Karpas-422 (cell line): ENCODE measurements at regions not wholly inside any gene's neighbourhood (a gene's known extent, or its start where the extent isn't known, plus 50 kb on each side); places are given as distances from the start of the nearest gene placed in this dataset.
"Not testable (repeated sequence)": the region's sequence is repeated elsewhere in the genome, so short reads cannot be mapped to it uniquely, and the experiment has no call there.

Source experiments
- DNase-seq: peaks from one replicate; pipeline ENCODE4 v3.0.0-alpha.2; 2015
- H2AFZ ChIP-seq: fragments of 200-600 bp; sonication (generic); 2 replicates; pipeline ENCODE4 v1.6.1; 2014; ENCODE audit warnings: antibody characterized with exemption, low read length, mixed read lengths
- H3K27ac ChIP-seq: fragments of 200-600 bp; sonication (generic); 2 replicates; pipeline ENCODE4 v1.5.1; 2014; ENCODE audit warnings: mild to moderate bottlenecking, low read length, moderate library complexity
- H3K27me3 ChIP-seq: fragments of 200-600 bp; sonication (generic); 2 replicates; pipeline ENCODE4 v1.6.1; 2014; ENCODE audit warnings: low read length, mixed read lengths
- H3K36me3 ChIP-seq: fragments of 200-600 bp; sonication (generic); 2 replicates; pipeline ENCODE4 v1.6.1; 2014; ENCODE audit warnings: low read length, mixed read lengths; ENCODE audit not compliant: insufficient read depth
- H3K4me1 ChIP-seq: fragments of 200-600 bp; sonication (generic); 2 replicates; pipeline ENCODE4 v1.6.1; 2014; ENCODE audit warnings: mild to moderate bottlenecking, low read length, mixed read lengths
- H3K4me2 ChIP-seq: fragments of 200-600 bp; sonication (generic); 2 replicates; pipeline ENCODE4 v1.6.1; 2014; ENCODE audit warnings: low read length, low read depth, mild to moderate bottlenecking; ENCODE audit not compliant: poor library complexity, severe bottlenecking
- H3K4me3 ChIP-seq: fragments of 200-600 bp; sonication (generic); 2 replicates; pipeline ENCODE4 v1.5.1; 2014; ENCODE audit warnings: mild to moderate bottlenecking, antibody characterized with exemption, low read length, mixed read lengths
- H3K79me2 ChIP-seq: fragments of 200-600 bp; sonication (generic); 2 replicates; pipeline ENCODE4 v1.6.1; 2014; ENCODE audit warnings: mild to moderate bottlenecking, low read length, mixed read lengths
- H3K9ac ChIP-seq: fragments of 200-600 bp; sonication (generic); 2 replicates; pipeline ENCODE4 v1.6.0; 2014; ENCODE audit warnings: low read length
- H3K9me2 ChIP-seq: fragments of 200-600 bp; sonication (generic), shearing (Covaris generic); replicated peaks from 2 replicates; pipeline ENCODE4 v1.6.0; 2014; ENCODE audit warnings: mild to moderate bottlenecking, low read length, moderate library complexity; ENCODE audit not compliant: insufficient read depth
- H3K9me3 ChIP-seq: fragments of 300-700, 200-600 bp; sonication (generic); 2 replicates; pipeline ENCODE4 v1.6.1; 2014; ENCODE audit warnings: low read length, mixed read lengths
- H4K20me1 ChIP-seq: fragments of 200-600 bp; sonication (generic); 2 replicates; pipeline ENCODE4 v1.6.1; 2014; ENCODE audit warnings: mild to moderate bottlenecking, antibody characterized with exemption, low read length, low read depth; ENCODE audit not compliant: insufficient read depth

- no peaks in the 10 kb centered on the region for H3K27me3 ChIP-seq
- no peak for DNase-seq
- no peak overlapping the region for H3K4me2 ChIP-seq
- H2AFZ ChIP-seq = no peak overlapping the region
- no peak overlapping the region for H3K9ac ChIP-seq
- peaks cover 40% of the 10 kb centered on the region for H3K9me3 ChIP-seq
- H3K27ac ChIP-seq = no peak overlapping the region
- no peaks in the 10 kb centered on the region for H3K9me2 ChIP-seq
- H3K36me3 ChIP-seq = no peaks in the 10 kb centered on the region
- no peaks in the 10 kb centered on the region for H3K79me2 ChIP-seq
- H4K20me1 ChIP-seq = no peaks in the 10 kb centered on the region
- H3K4me1 ChIP-seq = no peaks in the 10 kb centered on the region
- no peak overlapping the region for H3K4me3 ChIP-seq
Measured at GRCh38 chr7:81870608-81871007, 100.8 kb upstream of the HGF start.

- H4K20me1 ChIP-seq = no peaks in the 10 kb centered on the region
- H3K4me3 ChIP-seq = no peak overlapping the region
- H3K4me2 ChIP-seq = no peak overlapping the region
- no peaks in the 10 kb centered on the region for H3K9me2 ChIP-seq
- no peak overlapping the region for H2AFZ ChIP-seq
- H3K36me3 ChIP-seq = no peaks in the 10 kb centered on the region
- H3K27me3 ChIP-seq = no peaks in the 10 kb centered on the region
- H3K9ac ChIP-seq = no peak overlapping the region
- H3K4me1 ChIP-seq = no peaks in the 10 kb centered on the region
- DNase-seq = no peak
- H3K9me3 ChIP-seq = peaks cover 45% of the 10 kb centered on the region
- H3K27ac ChIP-seq = no peak overlapping the region
- no peaks in the 10 kb centered on the region for H3K79me2 ChIP-seq
Measured at GRCh38 chr7:81869670-81870069, 99.8 kb upstream of the HGF start.

- Histone ChIP-seq H3K9me3 (peaks cover 56% of the 10 kb centered on the region), H3K9ac (no peak overlapping the region), H3K27me3 (no peaks in the 10 kb centered on the region), H3K4me3 (no peak overlapping the region), H4K20me1 (no peaks in the 10 kb centered on the region), H3K36me3 (no peaks in the 10 kb centered on the region), H3K4me1 (no peaks in the 10 kb centered on the region), H3K9me2 (no peaks in the 10 kb centered on the region), H2AFZ (no peak overlapping the region), H3K27ac (no peak overlapping the region), H3K4me2 (no peak overlapping the region), H3K79me2 (no peaks in the 10 kb centered on the region)
- no peak for DNase-seq
Measured at GRCh38 chr7:81865754-81866153, 95.9 kb upstream of the HGF start.

- H3K9me2 ChIP-seq = no peaks in the 10 kb centered on the region
- no peaks in the 10 kb centered on the region for H3K4me1 ChIP-seq
- H3K4me3 ChIP-seq = no peak overlapping the region
- no peak overlapping the region for H3K4me2 ChIP-seq
- H4K20me1 ChIP-seq = no peaks in the 10 kb centered on the region
- no peak overlapping the region for H3K9ac ChIP-seq
- no peaks in the 10 kb centered on the region for H3K36me3 ChIP-seq
- H3K79me2 ChIP-seq = no peaks in the 10 kb centered on the region
- no peak for DNase-seq
- no peak overlapping the region for H2AFZ ChIP-seq
- H3K27ac ChIP-seq = no peak overlapping the region
- H3K27me3 ChIP-seq = no peaks in the 10 kb centered on the region
- peaks cover 41% of the 10 kb centered on the region for H3K9me3 ChIP-seq
Measured at GRCh38 chr7:81859433-81859832, 89.6 kb upstream of the HGF start.

- not testable (repeated sequence) for H3K27ac ChIP-seq, H3K4me1 ChIP-seq, H4K20me1 ChIP-seq, H3K27me3 ChIP-seq, H3K4me2 ChIP-seq, H3K9ac ChIP-seq, H3K36me3 ChIP-seq, H2AFZ ChIP-seq, H3K9me2 ChIP-seq, H3K79me2 ChIP-seq, H3K4me3 ChIP-seq, DNase-seq
- peaks cover 36% of the 10 kb centered on the region for H3K9me3 ChIP-seq
Measured at GRCh38 chr7:81858820-81859219, 89.0 kb upstream of the HGF start.

- H3K4me2 ChIP-seq = no peak overlapping the region
- no peaks in the 10 kb centered on the region for H3K36me3 ChIP-seq
- no peaks in the 10 kb centered on the region for H4K20me1 ChIP-seq
- no peaks in the 10 kb centered on the region for H3K27me3 ChIP-seq
- H3K9me3 ChIP-seq = peaks cover 25% of the 10 kb centered on the region
- no peak overlapping the region for H3K9ac ChIP-seq
- no peak overlapping the region for H2AFZ ChIP-seq
- H3K9me2 ChIP-seq = no peaks in the 10 kb centered on the region
- no peak overlapping the region for H3K4me3 ChIP-seq
- DNase-seq = no peak
- H3K79me2 ChIP-seq = no peaks in the 10 kb centered on the region
- H3K4me1 ChIP-seq = no peaks in the 10 kb centered on the region
- no peak overlapping the region for H3K27ac ChIP-seq
Measured at GRCh38 chr7:81857385-81857784, 87.5 kb upstream of the HGF start.

- Histone ChIP-seq H3K9me3 (peaks cover 27% of the 10 kb centered on the region), H3K4me1 (no peaks in the 10 kb centered on the region), H4K20me1 (no peaks in the 10 kb centered on the region), H3K79me2 (no peaks in the 10 kb centered on the region), H3K27me3 (no peaks in the 10 kb centered on the region), H3K9me2 (no peaks in the 10 kb centered on the region), H3K4me3 (no peak overlapping the region), H2AFZ (no peak overlapping the region), H3K9ac (no peak overlapping the region), H3K27ac (no peak overlapping the region), H3K36me3 (no peaks in the 10 kb centered on the region), H3K4me2 (no peak overlapping the region)
- no peak for DNase-seq
Measured at GRCh38 chr7:81854518-81854917, 84.7 kb upstream of the HGF start.

GRCh38 chr7:81852701-81853100 is 82.9 kb upstream of the HGF start:
- H3K36me3 ChIP-seq = no peaks in the 10 kb centered on the region
- no peak overlapping the region for H3K4me2 ChIP-seq
- no peak overlapping the region for H3K4me3 ChIP-seq
- no peaks in the 10 kb centered on the region for H3K4me1 ChIP-seq
- DNase-seq = no peak
- no peak overlapping the region for H2AFZ ChIP-seq
- no peaks in the 10 kb centered on the region for H3K79me2 ChIP-seq
- H4K20me1 ChIP-seq = no peaks in the 10 kb centered on the region
- no peaks in the 10 kb centered on the region for H3K27me3 ChIP-seq
- H3K9me2 ChIP-seq = no peaks in the 10 kb centered on the region
- H3K9me3 ChIP-seq = peaks cover 19% of the 10 kb centered on the region; the same call in 1 of the 2 replicates
- no peak overlapping the region for H3K9ac ChIP-seq
- no peak overlapping the region for H3K27ac ChIP-seq

- Histone ChIP-seq H3K4me3 (no peak overlapping the region), H3K4me1 (no peaks in the 10 kb centered on the region), H3K27ac (no peak overlapping the region), H3K9me3 (peaks cover 19% of the 10 kb centered on the region; the same call in 1 of the 2 replicates), H3K9me2 (no peaks in the 10 kb centered on the region), H3K4me2 (no peak overlapping the region), H3K27me3 (no peaks in the 10 kb centered on the region), H2AFZ (no peak overlapping the region), H3K9ac (no peak overlapping the region), H3K79me2 (no peaks in the 10 kb centered on the region), H3K36me3 (no peaks in the 10 kb centered on the region), H4K20me1 (no peaks in the 10 kb centered on the region)
- no peak for DNase-seq
Measured at GRCh38 chr7:81851413-81851812, 81.6 kb upstream of the HGF start.
